HCT116 (cell line): ENCODE measurements at regions not wholly inside any gene's neighbourhood (a gene's known extent, or its start where the extent isn't known, plus 50 kb on each side); places are given as distances from the start of the nearest gene placed in this dataset.

Experiments used
- ATAC-seq: fragments of 200-7000 bp; cut with Tn5 transposase; 2 replicates; pipeline ENCODE4 v1.9.1; 2020; ENCODE audit warnings: mild to moderate bottlenecking, moderate library complexity
- BruUV-seq: library from RNA; stranded (reverse); fragments of 400-500 nt; replicated peaks from 2 replicates; lab custom pipeline; 2021; lab: Mats Ljungman, UMichigan
- CTCF ChIA-PET: fragments of 300-600 bp; sonication (Branson Sonifier 250); formaldehyde crosslinking; loops from one replicate; lab custom pipeline; 2021; ENCODE audit warnings: antibody characterized with exemption; lab: Charles Lee
- POLR2A ChIA-PET: fragments of 300-600, 350-600 bp; sonication (Branson Sonifier 250); formaldehyde crosslinking; loops from one replicate; lab custom pipeline; 2021; ENCODE audit warnings: antibody characterized with exemption; lab: Charles Lee
- RAD21 ChIA-PET, 2 experiments: fragments of 300-600 bp; sonication (Branson Sonifier 250); formaldehyde crosslinking; loops; one replicate each; lab custom pipeline; 2023; ENCODE audit warnings: low total read pairs in 2 of 2; ENCODE audit not compliant: uncharacterized antibody in 2 of 2, unreplicated experiment in 2 of 2, low non-redundant PET in 1 of 2; lab: Charles Lee
- DNase-seq: peaks from one replicate; pipeline ENCODE4 v3.0.0-alpha.2; 2010; ENCODE audit warnings: low read depth, low spot score
- H2AFZ ChIP-seq: fragments of 200-600 bp; shearing (Covaris generic), sonication (generic); 2 replicates; pipeline ENCODE4 v1.6.1; 2017; ENCODE audit warnings: low read depth, mixed run types, mixed read lengths, antibody characterized with exemption, low read length; ENCODE audit not compliant: poor library complexity, severe bottlenecking
- H3K27ac ChIP-seq: 2 replicates; pipeline ENCODE4 v1.5.1; 2012; ENCODE audit warnings: low read depth, low read length
- H3K27me3 ChIP-seq: fragments of 200-600 bp; sonication (generic); 2 replicates; pipeline ENCODE4 v1.6.1; 2016; ENCODE audit warnings: mixed run types, low read length, mixed read lengths; ENCODE audit not compliant: insufficient read depth
- H3K36me3 ChIP-seq, 2 experiments: fragments of 200-500 bp in 1 of 2; fragments of 200-600 bp in 1 of 2; sonication (Bioruptor generic) in 1 of 2; sonication (generic) in 1 of 2; 2 replicates each; pipeline versions ENCODE4 v1.5.1 to v1.6.1; 2014 to 2016; ENCODE audit warnings: low read length in 2 of 2, inconsistent platforms in 1 of 2, mixed read lengths in 1 of 2, mixed run types in 1 of 2; ENCODE audit not compliant: insufficient read depth in 2 of 2, control insufficient read depth in 1 of 2
- H3K4me1 ChIP-seq, 2 experiments: fragments of 200-600 bp in 1 of 2; sonication (generic) in 1 of 2; 2 replicates each; pipeline versions ENCODE4 v1.5.1 to v1.6.1; 2012 to 2017; ENCODE audit warnings: low read length in 2 of 2, inconsistent platforms in 1 of 2, mild to moderate bottlenecking in 1 of 2, mixed read lengths in 1 of 2, mixed run types in 1 of 2, moderate library complexity in 1 of 2; ENCODE audit not compliant: insufficient read depth in 2 of 2, control insufficient read depth in 1 of 2
- H3K4me2 ChIP-seq: fragments of 200-600 bp; sonication (generic); 2 replicates; pipeline ENCODE4 v1.6.1; 2017; ENCODE audit warnings: mixed run types, low read length, mixed read lengths
- H3K4me3 ChIP-seq, 2 experiments: fragments of 200-600 bp in 1 of 2; sonication (generic) in 1 of 2; replicated peaks in 1 of 2; 2 replicates each; pipeline ENCODE4 v1.5.1; 2011 to 2016; ENCODE audit warnings: low read length in 2 of 2, control low read depth in 1 of 2, low read depth in 1 of 2, mild to moderate bottlenecking in 1 of 2, mixed read lengths in 1 of 2, mixed run types in 1 of 2
- H3K79me2 ChIP-seq: fragments of 200-600 bp; sonication (generic); 2 replicates; pipeline ENCODE4 v1.6.1; 2017; ENCODE audit warnings: mild to moderate bottlenecking, mixed run types, low read length, moderate library complexity, mixed read lengths; ENCODE audit not compliant: insufficient read depth
- H3K9ac ChIP-seq: fragments of 200-600 bp; sonication (generic); 2 replicates; pipeline ENCODE4 v1.6.1; 2016; ENCODE audit warnings: low read length, mixed read lengths
- H3K9me2 ChIP-seq: fragments of 200-600 bp; sonication (generic), shearing (Covaris generic); 2 replicates; pipeline ENCODE4 v1.6.1; 2017; ENCODE audit warnings: mixed run types, mild to moderate bottlenecking, moderate library complexity; ENCODE audit not compliant: insufficient read depth
- H3K9me3 ChIP-seq, 2 experiments: fragments of 200-500 bp in 1 of 2; fragments of 200-600 bp in 1 of 2; sonication (Bioruptor generic) in 1 of 2; sonication (generic) in 1 of 2; 2 replicates each; pipeline ENCODE4 v1.6.1; 2014 to 2017; ENCODE audit warnings: low read length in 2 of 2, mixed read lengths in 2 of 2, inconsistent platforms in 1 of 2, low read depth in 1 of 2, mild to moderate bottlenecking in 1 of 2, mixed run types in 1 of 2, moderate library complexity in 1 of 2; ENCODE audit not compliant: control insufficient read depth in 1 of 2, insufficient read depth in 1 of 2
- H4K20me1 ChIP-seq: fragments of 200-600 bp; sonication (generic), shearing (Covaris generic); 2 replicates; pipeline ENCODE4 v1.6.1; 2017; ENCODE audit warnings: mixed run types, mild to moderate bottlenecking, moderate library complexity; ENCODE audit not compliant: insufficient read depth
- EGR1 ChIP-seq: IDR thresholded peaks from 2 replicates; pipeline ENCODE4 v1.6.1; 2012; ENCODE audit warnings: low read depth
- EZH2phosphoT487 ChIP-seq: fragments of 200-600 bp; IDR thresholded peaks from 2 replicates; pipeline ENCODE4 v1.6.1; 2018; ENCODE audit warnings: antibody characterized with exemption, borderline replicate concordance
- FOSL1 ChIP-seq: IDR thresholded peaks from 2 replicates; pipeline ENCODE4 v1.6.1; 2012; ENCODE audit warnings: low read depth
- POLR2A ChIP-seq: IDR thresholded peaks from 2 replicates; pipeline ENCODE4 v1.7.0; 2011; ENCODE audit warnings: borderline replicate concordance; ENCODE audit not compliant: insufficient read depth, insufficient read length; ENCODE audit errors: extremely low read depth
- REST ChIP-seq: IDR thresholded peaks from 2 replicates; pipeline ENCODE4 v1.6.1; 2012; ENCODE audit warnings: low read depth
- TCF7L2 ChIP-seq: IDR thresholded peaks from 2 replicates; pipeline ENCODE4 v1.7.0; 2011; ENCODE audit warnings: borderline replicate concordance, inconsistent platforms; ENCODE audit not compliant: insufficient read depth, insufficient read length; ENCODE audit errors: extremely low read depth
- YY1 ChIP-seq: IDR thresholded peaks from 2 replicates; pipeline ENCODE4 v1.6.1; 2011; ENCODE audit warnings: low read length, low read depth, moderate library complexity, mild to moderate bottlenecking; ENCODE audit not compliant: insufficient replicate concordance; ENCODE audit errors: extremely low read depth
- ZFX ChIP-seq: fragments of 450-650 bp; IDR thresholded peaks from 2 replicates; pipeline ENCODE4 v1.6.1; 2017
- intact Hi-C: fragments of 100-400 bp; cut with micrococcal nuclease; formaldehyde crosslinking; loops from 2 replicates; pipeline ENCODE4 v1.10.0; 2022

GRCh38 chr13:24081387-24081786 lies 79.1 kb upstream of the SPATA13 start:
- BruUV-seq, result no TSS peak
- H3K4me1 ChIP-seq, result peaks cover 4 to 5% of the 10 kb centered on the region in 2 experiments; a peak in 2 of 4 replicates

More at GRCh38 chr13:24081387-24081786, 79.1 kb upstream of the SPATA13 start:
- POLR2A ChIA-PET, result no interaction called here
- DNase-seq, result no peak
- H3K4me2 ChIP-seq, result no peak overlapping the region
- no peaks in the 10 kb centered on the region for H3K9me3 ChIP-seq
- H3K27ac ChIP-seq, result no peak overlapping the region
- H2AFZ ChIP-seq, result no peak overlapping the region
- CTCF ChIA-PET, result no interaction called here
- intact Hi-C loops, result no loop called here
- H3K36me3 ChIP-seq, result no peaks in the 10 kb centered on the region
- no peaks in the 10 kb centered on the region for H4K20me1 ChIP-seq
- H3K79me2 ChIP-seq, result no peaks in the 10 kb centered on the region
- no peaks in the 10 kb centered on the region for H3K27me3 ChIP-seq
- RAD21 ChIA-PET, result no interaction called here
- TF ChIP-seq YY1 (no peak), EGR1 (no peak), FOSL1 (no peak), TCF7L2 (no peak), POLR2A (no peak), EZH2phosphoT487 (no peak), REST (no peak), ZFX (no peak)
- TF ChIP-seq, all 23 proteins: peak for 0
- ATAC-seq, result no peak
- H3K9me2 ChIP-seq, result no peaks in the 10 kb centered on the region
- H3K4me3 ChIP-seq, result no peak overlapping the region
- no peak overlapping the region for H3K9ac ChIP-seq
